HG02943 (cell line): ENCODE measurements at regions not wholly inside any gene's neighbourhood (a gene's known extent, or its start where the extent isn't known, plus 50 kb on each side); places are given as distances from the start of the nearest gene placed in this dataset.
"Not testable (repeated sequence)": the region's sequence is repeated elsewhere in the genome, so short reads cannot be mapped to it uniquely, and the experiment has no call there.

Experiments
- ATAC-seq: cut with Tn5 transposase; IDR thresholded peaks from one replicate; pipeline ENCODE4 v1.9.1; 2021; ENCODE audit warnings: mild to moderate bottlenecking, low read depth, moderate library complexity; ENCODE audit not compliant: unreplicated experiment

GRCh38 chr2:184456693-184457092 is 141.6 kb upstream of the ZNF804A start:
- not testable (repeated sequence) for ATAC-seq

- ATAC-seq, result no peak
Measured at GRCh38 chr2:184463102-184463865, 135.0 kb upstream of the ZNF804A start.

- no peak for ATAC-seq
Measured at GRCh38 chr2:184463866-184464248, 134.5 kb upstream of the ZNF804A start.

GRCh38 chr2:184468826-184469225 is 129.5 kb upstream of the ZNF804A start:
- ATAC-seq, result no peak

- no peak for ATAC-seq
Measured at GRCh38 chr2:184472481-184472880, 125.8 kb upstream of the ZNF804A start.

DNA sequence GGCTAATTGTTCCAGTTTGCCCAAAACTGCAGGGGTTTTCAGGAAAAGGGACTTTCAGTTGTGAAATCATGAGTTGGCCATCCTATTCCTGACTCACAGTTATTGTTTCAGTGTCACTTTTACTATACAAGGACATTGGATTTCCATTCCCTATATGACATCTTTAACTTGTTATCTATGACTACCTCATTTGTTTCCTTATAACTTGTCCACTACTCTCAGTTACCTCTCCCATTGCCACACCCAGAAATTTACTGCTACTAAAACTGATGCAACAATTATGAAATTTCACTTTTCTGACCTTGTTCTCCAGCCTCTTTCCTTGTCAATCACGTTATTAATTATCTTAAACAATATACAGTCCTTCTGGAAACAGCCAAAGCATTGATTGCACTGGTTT is 116.5 kb upstream of the ZNF804A start:
- no peak for ATAC-seq

- ATAC-seq, result no peak
Measured at GRCh38 chr2:184498936-184499335, 99.4 kb upstream of the ZNF804A start.

DNA sequence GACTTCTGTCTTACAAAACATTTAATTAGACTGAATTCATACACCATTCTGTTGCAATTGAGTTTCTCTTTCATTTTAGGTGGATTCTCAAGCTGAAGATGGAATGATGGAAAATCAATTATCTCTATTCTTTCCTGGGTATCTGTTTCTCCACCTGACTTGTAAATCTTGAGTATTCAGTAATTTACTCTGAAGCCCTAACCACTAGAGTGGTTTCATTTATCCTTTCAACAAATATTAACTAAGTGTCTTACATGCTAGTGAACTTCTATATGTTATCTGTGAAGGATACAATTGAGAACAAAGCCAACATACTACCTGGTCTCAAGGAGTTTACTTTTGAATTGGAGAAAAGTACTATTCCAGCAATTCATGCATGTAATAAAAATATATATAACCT is 94.1 kb upstream of the ZNF804A start:
- no peak for ATAC-seq

DNA sequence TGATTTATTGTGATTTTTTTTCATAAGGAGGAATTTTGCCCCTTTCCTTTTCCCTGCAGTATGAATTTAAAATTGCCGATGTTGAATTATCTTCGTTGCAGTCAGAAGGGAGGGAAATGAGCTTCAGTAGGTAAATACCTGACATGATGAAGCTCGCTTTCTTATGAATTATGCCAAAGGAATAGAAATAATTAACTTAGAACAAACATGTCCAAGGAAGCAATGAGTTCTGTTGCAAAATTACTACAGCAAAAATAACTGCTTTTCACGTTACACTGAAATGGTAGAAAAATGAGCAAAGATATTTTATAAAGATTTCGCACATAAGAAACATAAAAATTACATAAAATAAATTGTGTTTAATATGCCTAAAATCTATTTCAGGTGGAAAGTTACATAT is 91.1 kb upstream of the ZNF804A start:
- no peak for ATAC-seq

GRCh38 chr2:184517402-184517801 is 80.9 kb upstream of the ZNF804A start:
- no peak for ATAC-seq

GRCh38 chr2:184520441-184520840 is 77.9 kb upstream of the ZNF804A start:
- no peak for ATAC-seq

GRCh38 chr2:184523732-184524131 is 74.6 kb upstream of the ZNF804A start:
- no peak for ATAC-seq

GRCh38 chr2:184524551-184525382 is 73.6 kb upstream of the ZNF804A start:
- ATAC-seq, result no peak

DNA sequence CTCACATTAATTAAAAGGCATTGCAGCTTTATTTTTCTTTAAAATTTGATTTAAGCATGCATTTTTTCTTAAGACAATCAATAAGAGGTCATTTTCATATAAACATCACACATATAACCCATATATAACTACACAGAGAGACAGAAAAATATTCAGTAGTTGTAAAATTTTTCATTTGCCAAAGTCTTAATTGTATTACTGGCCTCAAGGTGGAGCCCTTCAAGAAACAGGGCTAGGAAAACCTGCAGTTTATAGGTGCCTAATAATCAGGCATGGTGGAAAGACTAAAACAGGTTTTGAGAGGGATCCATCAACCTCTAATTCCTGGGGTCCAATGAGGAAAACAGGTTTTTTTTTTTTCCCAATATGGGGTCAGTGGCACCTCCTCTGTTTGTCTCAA is 71.3 kb upstream of the ZNF804A start:
- ATAC-seq, result no peak

DNA sequence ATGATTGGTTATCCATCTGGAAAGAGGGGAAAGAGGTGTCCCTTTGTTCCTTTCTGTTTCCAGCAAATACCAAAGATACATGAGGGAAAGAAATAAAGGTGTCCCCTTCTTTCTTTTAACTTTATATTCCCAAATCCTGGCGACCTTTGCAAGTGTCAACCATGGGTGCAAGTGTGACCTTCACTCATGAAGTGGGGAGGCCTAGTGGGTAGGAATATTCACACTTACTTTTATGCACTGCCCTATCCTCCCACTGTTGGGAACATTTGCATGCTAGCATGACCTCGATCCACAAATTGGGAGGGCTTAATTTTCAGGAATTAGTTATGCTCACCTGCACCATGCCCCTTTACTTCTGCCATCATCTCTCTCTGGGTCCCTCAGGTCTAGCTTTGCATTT is 70.2 kb upstream of the ZNF804A start:
- no peak for ATAC-seq

- no peak for ATAC-seq
Measured at GRCh38 chr2:184530239-184530638, 68.1 kb upstream of the ZNF804A start.

- no peak for ATAC-seq
Measured at GRCh38 chr2:184530959-184531358, 67.4 kb upstream of the ZNF804A start.

DNA sequence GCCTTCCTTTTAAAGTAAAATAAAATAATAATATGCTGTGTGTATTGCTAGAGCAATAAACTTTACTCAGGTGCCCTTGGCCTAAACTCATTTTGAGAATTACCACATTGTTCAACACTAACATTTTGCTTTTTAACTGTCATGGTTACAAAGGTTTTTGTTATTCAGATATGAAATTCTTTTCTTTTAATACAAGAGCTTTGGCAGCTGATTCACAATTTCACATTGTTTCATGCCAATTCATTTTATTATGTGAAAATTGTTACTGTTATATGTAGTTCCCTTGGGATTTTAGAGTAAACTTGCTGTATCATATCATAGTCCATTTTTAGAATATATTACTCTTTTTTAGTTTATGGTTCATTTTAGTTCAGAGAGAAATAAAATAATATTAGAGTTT is 65.8 kb upstream of the ZNF804A start:
- no peak for ATAC-seq

- ATAC-seq, result no peak
Measured at GRCh38 chr2:184534986-184535385, 63.3 kb upstream of the ZNF804A start.

GRCh38 chr2:184540246-184540789 is 58.0 kb upstream of the ZNF804A start:
- ATAC-seq, result no peak

DNA sequence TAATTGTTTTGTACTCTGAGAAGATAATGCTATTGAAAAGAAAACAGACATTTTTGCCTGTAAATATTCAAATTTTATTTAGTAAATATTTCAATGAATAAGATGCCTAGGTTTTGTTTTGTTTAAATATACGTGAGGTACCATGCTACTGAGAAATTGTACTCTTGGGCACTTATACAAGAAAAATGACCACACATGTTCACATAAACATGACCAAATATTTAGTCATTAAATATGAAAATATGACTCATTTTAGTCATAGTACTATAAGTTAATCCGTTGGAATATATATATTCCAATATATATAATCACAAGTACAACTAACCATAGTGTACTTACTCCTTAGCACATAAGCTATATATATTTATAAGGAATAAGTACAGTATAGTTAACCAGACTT is 56.7 kb upstream of the ZNF804A start:
- ATAC-seq, result no peak

DNA sequence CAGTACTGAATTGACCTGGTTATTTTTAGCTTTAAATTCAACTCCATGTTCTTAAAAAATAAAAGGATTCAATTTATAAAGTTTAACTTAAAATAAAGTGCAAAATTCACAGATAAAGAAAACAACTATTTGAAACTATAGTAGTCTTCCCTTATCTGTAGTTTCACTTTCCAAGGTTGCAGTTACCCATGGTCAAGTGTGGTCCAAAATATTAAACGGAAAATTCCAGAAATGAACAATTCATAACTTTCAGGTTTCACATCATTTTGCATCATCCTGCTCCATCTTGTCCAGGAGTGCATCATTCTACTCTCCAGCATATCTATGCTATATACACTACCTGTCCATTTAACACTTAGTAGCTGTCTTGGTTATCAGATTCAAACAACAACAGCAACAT is 54.5 kb upstream of the ZNF804A start:
- no peak for ATAC-seq
